ENCODE measurements at regions not wholly inside any gene's neighbourhood (a gene's known extent, or its start where the extent isn't known, plus 50 kb on each side); places are given as distances from the start of the nearest gene placed in this dataset.

DNA sequence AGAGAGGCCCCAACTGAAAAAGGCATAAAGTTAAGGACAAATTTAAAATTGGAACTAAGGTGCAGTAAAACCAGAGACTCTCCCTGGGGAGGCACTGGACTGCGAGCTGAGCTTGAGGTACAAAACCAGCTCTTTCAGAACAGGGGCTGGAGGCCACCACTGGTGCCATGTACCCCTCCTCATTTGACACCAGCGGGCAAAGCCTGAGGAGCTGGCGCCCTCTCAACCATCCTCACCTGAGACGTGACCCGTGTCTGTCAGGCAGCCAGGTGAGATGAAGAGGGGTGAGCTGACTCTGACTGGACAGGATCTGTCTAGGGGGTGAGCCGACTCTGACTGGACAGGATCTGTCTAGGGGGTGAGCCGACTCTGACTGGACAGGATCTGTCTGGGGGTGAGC is 68.5 kb downstream of the TMEM18 start:
- H3K27me3 ChIP-seq (ENCODE audit: low read depth, low read length): no peaks in the 10 kb centered on the region
- H3K36me3 ChIP-seq (replicated peaks; ENCODE audit: low read depth, low read length): no peaks in the 10 kb centered on the region
- no peaks in the 10 kb centered on the region for H3K9me3 ChIP-seq (ENCODE audit: insufficient read depth, low read length)
- no peaks in the 10 kb centered on the region for H4K20me1 ChIP-seq (ENCODE audit: insufficient read depth, low read length)
- H2AFZ ChIP-seq (ENCODE audit: low read depth, low read length): no peak overlapping the region
- no peak for TF ChIP-seq EZH2phosphoT487 (IDR thresholded peaks at IDR 0.05; ENCODE audit: low read depth)
- TF ChIP-seq, protein P1, sequence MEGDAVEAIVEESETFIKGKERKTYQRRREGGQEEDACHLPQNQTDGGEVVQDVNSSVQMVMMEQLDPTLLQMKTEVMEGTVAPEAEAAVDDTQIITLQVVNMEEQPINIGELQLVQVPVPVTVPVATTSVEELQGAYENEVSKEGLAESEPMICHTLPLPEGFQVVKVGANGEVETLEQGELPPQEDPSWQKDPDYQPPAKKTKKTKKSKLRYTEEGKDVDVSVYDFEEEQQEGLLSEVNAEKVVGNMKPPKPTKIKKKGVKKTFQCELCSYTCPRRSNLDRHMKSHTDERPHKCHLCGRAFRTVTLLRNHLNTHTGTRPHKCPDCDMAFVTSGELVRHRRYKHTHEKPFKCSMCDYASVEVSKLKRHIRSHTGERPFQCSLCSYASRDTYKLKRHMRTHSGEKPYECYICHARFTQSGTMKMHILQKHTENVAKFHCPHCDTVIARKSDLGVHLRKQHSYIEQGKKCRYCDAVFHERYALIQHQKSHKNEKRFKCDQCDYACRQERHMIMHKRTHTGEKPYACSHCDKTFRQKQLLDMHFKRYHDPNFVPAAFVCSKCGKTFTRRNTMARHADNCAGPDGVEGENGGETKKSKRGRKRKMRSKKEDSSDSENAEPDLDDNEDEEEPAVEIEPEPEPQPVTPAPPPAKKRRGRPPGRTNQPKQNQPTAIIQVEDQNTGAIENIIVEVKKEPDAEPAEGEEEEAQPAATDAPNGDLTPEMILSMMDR (IDR thresholded peaks at IDR 0.05; ENCODE audit: low read depth, low read length): no peak
- H3K4me3 ChIP-seq (ENCODE audit: low read length): no peak overlapping the region
- no peaks in the 10 kb centered on the region for H3K79me2 ChIP-seq (ENCODE audit: low read length)
- H3K9ac ChIP-seq (ENCODE audit: low read length): no peak overlapping the region
- no peak overlapping the region for H3K27ac ChIP-seq (ENCODE audit: low read length)
- H3K4me1 ChIP-seq (ENCODE audit: low read length): no peaks in the 10 kb centered on the region
- no peak overlapping the region for H3K4me2 ChIP-seq (ENCODE audit: low read length)

DNA sequence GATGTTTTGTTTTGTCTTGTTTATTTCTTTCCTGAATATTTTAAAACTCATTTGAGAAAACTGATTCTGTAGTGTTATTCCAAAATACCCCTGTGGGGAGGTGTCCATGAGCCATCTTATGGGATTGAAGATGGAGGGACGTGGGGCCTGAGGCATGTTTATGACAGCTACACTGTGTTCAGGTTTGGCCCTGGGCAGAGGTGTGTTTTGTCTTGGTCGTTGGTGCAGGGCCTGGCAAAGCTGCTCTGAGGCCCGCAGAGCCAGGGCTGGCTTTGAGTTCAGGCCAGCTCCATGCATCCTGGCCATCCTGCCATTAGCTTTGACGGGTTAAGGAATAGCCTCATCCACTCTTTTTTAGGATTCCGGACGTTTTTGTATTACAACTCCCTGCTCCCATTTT is 68.9 kb downstream of the TMEM18 start:
- Histone ChIP-seq H3K4me1 (ENCODE audit: low read length) (no peaks in the 10 kb centered on the region), H4K20me1 (ENCODE audit: insufficient read depth, low read length) (no peaks in the 10 kb centered on the region), H3K4me3 (ENCODE audit: low read length) (no peak overlapping the region), H3K36me3 (replicated peaks; ENCODE audit: low read depth, low read length) (no peaks in the 10 kb centered on the region), H3K4me2 (ENCODE audit: low read length) (no peak overlapping the region), H2AFZ (ENCODE audit: low read depth, low read length) (no peak overlapping the region), H3K9me3 (ENCODE audit: insufficient read depth, low read length) (no peaks in the 10 kb centered on the region), H3K9ac (ENCODE audit: low read length) (no peak overlapping the region), H3K79me2 (ENCODE audit: low read length) (no peaks in the 10 kb centered on the region), H3K27me3 (ENCODE audit: low read depth, low read length) (no peaks in the 10 kb centered on the region), H3K27ac (ENCODE audit: low read length) (no peak overlapping the region)
- no peak for TF ChIP-seq EZH2phosphoT487 (IDR thresholded peaks at IDR 0.05; ENCODE audit: low read depth)
- TF ChIP-seq, protein P1 (IDR thresholded peaks at IDR 0.05; ENCODE audit: low read depth, low read length): no peak

DNA sequence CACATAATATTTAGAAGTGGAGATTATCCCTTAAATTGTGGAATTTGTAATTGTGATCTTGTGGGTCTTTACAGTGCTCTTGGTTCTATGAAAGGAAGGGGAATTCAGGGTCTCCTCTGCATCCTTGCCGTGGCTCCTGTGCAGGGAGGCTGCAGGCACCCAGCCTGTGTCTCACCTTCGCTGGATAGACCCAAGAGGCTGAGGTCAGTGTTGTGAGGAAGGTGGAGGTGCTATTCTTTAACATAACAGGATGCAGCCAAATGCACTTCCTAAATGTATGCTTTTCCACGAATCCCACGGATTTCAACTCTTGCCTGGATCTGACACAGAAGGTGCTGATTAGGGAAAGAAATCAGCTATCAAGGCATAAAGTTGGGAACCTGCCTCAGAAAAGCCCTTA is 69.5 kb downstream of the TMEM18 start:
- H3K27ac ChIP-seq (ENCODE audit: low read length): no peak overlapping the region
- no peak overlapping the region for H2AFZ ChIP-seq (ENCODE audit: low read depth, low read length)
- no peak overlapping the region for H3K9ac ChIP-seq (ENCODE audit: low read length)
- no peaks in the 10 kb centered on the region for H3K27me3 ChIP-seq (ENCODE audit: low read depth, low read length)
- no peaks in the 10 kb centered on the region for H3K79me2 ChIP-seq (ENCODE audit: low read length)
- no peak overlapping the region for H3K4me2 ChIP-seq (ENCODE audit: low read length)
- no peaks in the 10 kb centered on the region for H3K9me3 ChIP-seq (ENCODE audit: insufficient read depth, low read length)
- H4K20me1 ChIP-seq (ENCODE audit: insufficient read depth, low read length): no peaks in the 10 kb centered on the region
- TF ChIP-seq, protein P1 (IDR thresholded peaks at IDR 0.05; ENCODE audit: low read depth, low read length): no peak
- TF ChIP-seq EZH2phosphoT487 (IDR thresholded peaks at IDR 0.05; ENCODE audit: low read depth): no peak
- no peaks in the 10 kb centered on the region for H3K36me3 ChIP-seq (replicated peaks; ENCODE audit: low read depth, low read length)
- H3K4me1 ChIP-seq (ENCODE audit: low read length): no peaks in the 10 kb centered on the region
- no peak overlapping the region for H3K4me3 ChIP-seq (ENCODE audit: low read length)

DNA sequence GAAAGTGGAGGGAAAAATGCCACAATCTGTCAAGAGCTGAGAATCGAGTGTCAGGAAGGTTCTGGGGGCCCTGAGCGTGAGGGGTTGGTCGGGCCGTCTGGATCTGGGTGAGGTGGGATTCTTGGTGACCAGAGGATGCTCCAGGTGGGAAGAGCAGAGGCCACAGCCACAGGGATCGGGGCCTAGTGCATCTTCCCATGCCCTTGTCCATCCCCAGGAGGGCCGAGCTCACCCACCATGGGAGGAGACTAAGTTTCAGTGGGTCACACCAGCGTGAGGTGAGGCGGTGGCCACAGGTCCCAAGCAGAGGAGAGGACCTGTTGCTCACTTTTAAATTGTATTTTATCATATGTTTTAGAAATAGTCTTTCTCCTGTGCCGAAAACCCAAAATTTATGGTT is 70.0 kb downstream of the TMEM18 start:
- no peaks in the 10 kb centered on the region for H3K9me3 ChIP-seq (ENCODE audit: insufficient read depth, low read length)
- no peaks in the 10 kb centered on the region for H3K27me3 ChIP-seq (ENCODE audit: low read depth, low read length)
- H3K36me3 ChIP-seq (replicated peaks; ENCODE audit: low read depth, low read length): no peaks in the 10 kb centered on the region
- no peak overlapping the region for H2AFZ ChIP-seq (ENCODE audit: low read depth, low read length)
- H3K27ac ChIP-seq (ENCODE audit: low read length): no peak overlapping the region
- no peak overlapping the region for H3K4me2 ChIP-seq (ENCODE audit: low read length)
- TF ChIP-seq, protein P1 (IDR thresholded peaks at IDR 0.05; ENCODE audit: low read depth, low read length): no peak
- TF ChIP-seq EZH2phosphoT487 (IDR thresholded peaks at IDR 0.05; ENCODE audit: low read depth): no peak
- H4K20me1 ChIP-seq (ENCODE audit: insufficient read depth, low read length): no peaks in the 10 kb centered on the region
- H3K9ac ChIP-seq (ENCODE audit: low read length): no peak overlapping the region
- H3K4me3 ChIP-seq (ENCODE audit: low read length): no peak overlapping the region
- no peaks in the 10 kb centered on the region for H3K4me1 ChIP-seq (ENCODE audit: low read length)
- no peaks in the 10 kb centered on the region for H3K79me2 ChIP-seq (ENCODE audit: low read length)

All from OCI-LY3 (cell line).